Activated T-cell treated with anti-CD3 and anti-CD28 coated beads for 1 hour (primary cell): ENCODE measurements at regions not wholly inside any gene's neighbourhood (a gene's known extent, or its start where the extent isn't known, plus 50 kb on each side); places are given as distances from the start of the nearest gene placed in this dataset.

Experiments used
- DNase-seq: peaks from one replicate; pipeline ENCODE4 v3.0.0-alpha.2; 2020; ENCODE audit warnings: low read depth

- no peak for DNase-seq
Observed at GRCh38 chr17:77379065-77379428, 238.3 kb downstream of the SEC14L1 start.

- DNase-seq, result no peak
Observed at GRCh38 chr17:77379832-77380231, 239.1 kb downstream of the SEC14L1 start.

GRCh38 chr17:77380395-77381184, 239.8 kb downstream of the SEC14L1 start:
- DNase-seq, result no peak

- DNase-seq, result no peak
Observed at GRCh38 chr17:77381185-77381700, 240.5 kb downstream of the SEC14L1 start.

GRCh38 chr17:77381731-77382130, 241.0 kb downstream of the SEC14L1 start:
- no peak for DNase-seq

- DNase-seq, result no peak
Observed at GRCh38 chr17:77382356-77382911, 241.7 kb downstream of the SEC14L1 start.

GRCh38 chr17:77382966-77383612, 242.3 kb downstream of the SEC14L1 start:
- no peak for DNase-seq

- no peak for DNase-seq
Observed at GRCh38 chr17:77383613-77384608, 243.1 kb downstream of the SEC14L1 start.

GRCh38 chr17:77385750-77386501, 245.2 kb downstream of the SEC14L1 start:
- DNase-seq, result no peak

GRCh38 chr17:77386502-77387192, 245.9 kb downstream of the SEC14L1 start:
- DNase-seq, result no peak

- no peak for DNase-seq
Observed at GRCh38 chr17:77387891-77388290, 247.1 kb downstream of the SEC14L1 start.

GRCh38 chr17:77388384-77389306, 247.9 kb downstream of the SEC14L1 start:
- DNase-seq, result no peak

- no peak for DNase-seq
Observed at GRCh38 chr17:77390870-77391269, 250.1 kb downstream of the SEC14L1 start.

GRCh38 chr17:77391668-77392375, 251.1 kb downstream of the SEC14L1 start:
- DNase-seq, result no peak

- no peak for DNase-seq
Observed at GRCh38 chr17:77392376-77393273, 251.9 kb downstream of the SEC14L1 start.

- DNase-seq, result no peak
Observed at GRCh38 chr17:77393274-77393600, 252.5 kb downstream of the SEC14L1 start.

GRCh38 chr17:77393867-77394539, 253.2 kb downstream of the SEC14L1 start:
- DNase-seq, result no peak
